Dendritic cell treated with granulocyte-macrophage colony-stimulating factor and Interleukin-4, amounts not matched to agents 40 ng/mL and 50 ng/mL, for 4 days (primary cell): ENCODE measurements at regions not wholly inside any gene's neighbourhood (a gene's known extent, or its start where the extent isn't known, plus 50 kb on each side); places are given as distances from the start of the nearest gene placed in this dataset.

Source experiments
- H3K27ac Mint-ChIP-seq: one replicate; pipeline ENCODE4 v1.8.0; 2022; ENCODE audit warnings: mild to moderate bottlenecking, mixed read lengths
- H3K27me3 Mint-ChIP-seq: one replicate; pipeline ENCODE4 v1.8.0; 2022; ENCODE audit warnings: mild to moderate bottlenecking, mixed read lengths
- H3K36me3 Mint-ChIP-seq: one replicate; pipeline ENCODE4 v1.8.0; 2022; ENCODE audit warnings: low read depth, mixed read lengths
- H3K4me1 Mint-ChIP-seq: one replicate; pipeline ENCODE4 v1.8.0; 2022; ENCODE audit warnings: low read depth, mixed read lengths
- H3K4me3 Mint-ChIP-seq: one replicate; pipeline ENCODE4 v1.8.0; 2022; ENCODE audit warnings: mild to moderate bottlenecking, moderate library complexity, mixed read lengths
- H3K9me3 Mint-ChIP-seq: one replicate; pipeline ENCODE4 v1.8.0; 2022; ENCODE audit warnings: mixed read lengths
- intact Hi-C: fragments of 100-400 bp; cut with micrococcal nuclease; formaldehyde crosslinking; loops from one replicate; pipeline ENCODE4 v1.15.0; 2022

DNA sequence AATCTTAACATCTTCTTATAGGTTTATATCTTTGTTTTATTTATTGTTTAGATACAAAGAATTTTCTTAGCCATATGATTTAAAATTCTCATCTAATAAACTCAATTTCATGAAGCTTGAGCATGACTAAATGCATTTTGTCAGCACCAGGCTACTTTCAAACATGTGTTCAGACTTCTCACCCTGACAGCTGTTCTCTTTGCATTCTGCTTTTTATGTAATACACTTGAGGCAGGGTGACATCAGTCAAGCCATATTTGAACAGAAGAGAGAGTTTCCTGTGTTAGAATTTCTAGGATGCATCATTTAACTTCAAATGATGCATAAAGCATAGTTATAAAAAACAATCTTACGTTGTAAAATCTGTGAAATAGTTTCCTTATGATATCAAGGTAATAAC, 1295.1 kb upstream of the PCDH20 start:
- Mint-ChIP-seq H3K4me3 (no peak overlapping the region), H3K27ac (no peak overlapping the region), H3K36me3 (no peaks in the 10 kb centered on the region), H3K9me3 (peaks cover 18% of the 10 kb centered on the region), H3K27me3 (no peaks in the 10 kb centered on the region), H3K4me1 (no peaks in the 10 kb centered on the region)
- intact Hi-C loops = no loop called here

DNA sequence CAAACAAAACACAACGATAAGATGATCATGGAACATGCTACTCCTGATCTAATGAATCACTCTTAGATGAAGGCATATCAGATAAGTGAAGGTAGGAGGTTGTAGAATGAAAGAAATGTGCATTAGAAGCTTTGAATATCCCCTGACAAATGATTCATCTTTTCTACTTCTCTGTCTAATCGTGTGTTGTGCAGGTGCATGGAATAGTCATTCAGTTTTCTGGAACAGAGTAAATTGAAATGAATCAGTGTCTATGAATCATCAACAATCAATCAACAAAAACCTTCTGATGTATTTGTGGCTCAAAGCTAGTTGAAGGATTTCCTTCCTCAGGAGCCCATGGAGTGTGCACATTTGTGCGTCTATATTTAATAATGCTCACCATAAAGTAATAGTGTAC, 1290.4 kb upstream of the PCDH20 start:
- no peak overlapping the region for H3K4me3 Mint-ChIP-seq
- peaks cover 5% of the 10 kb centered on the region for H3K9me3 Mint-ChIP-seq

DNA sequence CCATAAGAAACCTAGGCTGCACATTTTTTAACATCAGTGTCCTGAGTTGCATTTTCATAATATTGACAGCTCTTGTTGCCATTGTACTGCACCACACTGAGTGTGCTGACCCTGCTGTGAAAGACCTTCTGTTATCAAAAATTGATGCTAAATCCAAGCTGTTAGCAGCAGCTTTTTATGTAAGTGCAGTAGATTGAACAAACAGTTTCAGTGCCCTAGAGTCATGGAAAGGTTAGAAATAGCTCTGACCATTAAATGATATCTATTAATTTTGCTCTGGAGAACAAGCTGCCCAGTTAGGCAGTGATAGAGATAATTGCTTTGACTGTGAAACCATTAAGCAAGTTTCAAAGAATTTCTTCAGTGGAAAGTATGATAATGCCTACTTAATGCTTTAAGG, 1289.2 kb upstream of the PCDH20 start:
- H3K4me3 Mint-ChIP-seq = no peak overlapping the region
- no peak overlapping the region for H3K27ac Mint-ChIP-seq
- peaks cover 5% of the 10 kb centered on the region for H3K9me3 Mint-ChIP-seq
- H3K27me3 Mint-ChIP-seq = no peaks in the 10 kb centered on the region
- no peaks in the 10 kb centered on the region for H3K4me1 Mint-ChIP-seq
- intact Hi-C loops = no loop called here
- H3K36me3 Mint-ChIP-seq = no peaks in the 10 kb centered on the region

More for the DNA sequence above, 1290.4 kb upstream of the PCDH20 start:
- Mint-ChIP-seq H3K36me3 (no peaks in the 10 kb centered on the region), H3K27ac (no peak overlapping the region), H3K4me1 (no peaks in the 10 kb centered on the region), H3K27me3 (no peaks in the 10 kb centered on the region)
- intact Hi-C loops = no loop called here

DNA sequence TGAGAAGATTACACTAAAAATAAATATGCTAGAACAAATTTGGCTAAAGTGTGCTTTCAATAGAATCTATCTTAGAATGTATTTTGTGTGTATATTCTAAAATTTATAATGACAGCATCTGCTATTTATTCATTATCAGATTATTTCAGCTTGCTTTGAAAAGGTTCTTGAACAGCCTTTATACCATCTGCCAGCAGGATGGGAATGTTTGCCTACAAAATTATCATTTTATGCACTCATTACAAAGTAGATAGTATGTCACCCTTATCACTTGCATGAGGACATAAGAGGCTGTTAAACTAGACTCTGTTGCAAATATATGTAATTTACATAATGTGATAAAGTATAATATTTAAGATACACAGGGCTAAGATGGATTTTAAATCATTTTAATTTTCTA, 1286.9 kb upstream of the PCDH20 start:
- Mint-ChIP-seq H3K36me3 (no peaks in the 10 kb centered on the region), H3K4me3 (no peak overlapping the region), H3K4me1 (no peaks in the 10 kb centered on the region), H3K9me3 (no peaks in the 10 kb centered on the region), H3K27me3 (no peaks in the 10 kb centered on the region), H3K27ac (no peak overlapping the region)
- intact Hi-C loops = no loop called here

DNA sequence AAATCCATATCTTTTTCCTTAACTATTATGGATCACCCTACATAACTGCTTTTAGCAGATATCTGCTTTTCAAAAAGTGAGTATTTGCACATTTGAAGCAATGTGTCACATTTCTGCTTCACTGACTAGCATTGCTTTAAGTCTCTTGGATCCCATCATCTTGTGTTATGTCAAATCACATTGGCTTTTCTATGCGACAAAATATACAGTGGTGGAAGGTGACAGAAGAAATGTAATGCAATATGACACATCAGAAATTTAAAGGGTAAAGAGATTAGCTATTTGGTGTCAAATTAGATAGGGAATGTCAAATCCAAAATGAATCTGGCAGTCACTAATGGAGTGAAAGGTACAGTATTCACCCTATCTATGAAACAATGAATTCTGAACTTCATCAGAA, 1282.1 kb upstream of the PCDH20 start:
- no peaks in the 10 kb centered on the region for H3K4me1 Mint-ChIP-seq
- intact Hi-C loops = no loop called here
- no peak overlapping the region for H3K27ac Mint-ChIP-seq
- no peaks in the 10 kb centered on the region for H3K36me3 Mint-ChIP-seq
- H3K27me3 Mint-ChIP-seq = no peaks in the 10 kb centered on the region
- no peaks in the 10 kb centered on the region for H3K9me3 Mint-ChIP-seq
- no peak overlapping the region for H3K4me3 Mint-ChIP-seq

DNA sequence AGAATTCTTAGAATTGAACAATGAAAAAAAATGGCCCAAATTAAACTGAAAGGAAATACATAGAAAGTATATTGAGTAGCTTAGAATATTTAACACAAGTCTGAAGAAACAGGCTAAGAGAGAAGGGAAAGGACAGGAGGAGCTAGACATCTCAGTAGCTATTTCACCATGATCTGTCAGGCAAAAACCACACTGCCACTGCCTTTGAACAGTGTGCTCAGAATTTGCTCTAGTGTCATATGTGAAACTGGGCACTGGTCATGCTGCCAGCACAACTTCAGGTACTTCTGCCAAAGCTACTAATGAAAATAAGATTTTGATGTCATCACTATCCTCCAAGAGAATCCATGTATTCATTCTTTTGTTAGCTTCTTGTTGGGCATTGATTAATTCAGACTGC, 1280.8 kb upstream of the PCDH20 start:
- H3K4me3 Mint-ChIP-seq = no peak overlapping the region
- no peaks in the 10 kb centered on the region for H3K27me3 Mint-ChIP-seq
- no peaks in the 10 kb centered on the region for H3K36me3 Mint-ChIP-seq
- no peak overlapping the region for H3K27ac Mint-ChIP-seq
- intact Hi-C loops = no loop called here
- no peaks in the 10 kb centered on the region for H3K9me3 Mint-ChIP-seq
- H3K4me1 Mint-ChIP-seq = no peaks in the 10 kb centered on the region

DNA sequence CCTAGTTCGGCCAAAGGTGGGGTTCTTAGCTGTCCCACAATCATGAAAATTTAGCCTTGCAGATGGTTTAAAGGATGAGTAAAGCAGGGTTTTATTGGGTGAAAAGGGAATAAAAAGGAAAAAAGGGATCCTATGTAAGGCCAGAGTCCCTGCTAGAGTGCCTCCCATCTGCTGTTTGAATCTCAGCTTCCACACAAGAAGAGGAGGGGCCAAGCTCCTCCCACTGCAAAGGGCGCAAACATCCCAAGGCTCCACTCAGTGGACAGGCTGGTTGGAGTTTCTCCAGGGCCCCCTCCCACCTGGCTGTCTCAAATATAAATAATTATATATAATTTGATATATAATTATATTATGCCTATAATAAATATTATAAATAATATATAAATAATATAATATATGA, 1272.1 kb upstream of the PCDH20 start:
- Mint-ChIP-seq H3K27me3 (no peaks in the 10 kb centered on the region), H3K9me3 (no peaks in the 10 kb centered on the region), H3K27ac (no peak overlapping the region), H3K36me3 (no peaks in the 10 kb centered on the region), H3K4me3 (no peak overlapping the region), H3K4me1 (no peaks in the 10 kb centered on the region)
- intact Hi-C loops = no loop called here

DNA sequence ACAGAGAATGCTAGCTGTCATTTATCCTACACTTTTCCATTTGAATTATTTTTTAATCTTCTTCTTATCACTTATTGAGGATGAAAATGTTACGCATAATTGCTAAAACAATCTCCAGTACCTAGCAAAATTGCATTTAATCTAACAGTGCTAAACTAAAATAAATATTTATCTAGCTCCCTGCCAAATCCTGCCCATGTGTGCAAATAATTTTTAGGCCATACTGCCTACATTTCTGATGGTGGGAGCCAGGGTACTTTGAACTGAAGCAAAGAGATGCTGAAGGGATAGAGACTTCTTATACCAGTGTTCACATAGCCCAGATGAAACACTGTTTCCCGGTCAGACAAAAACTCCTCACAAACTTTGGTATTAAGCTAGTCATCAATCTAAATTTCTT, 1268.7 kb upstream of the PCDH20 start:
- Mint-ChIP-seq H3K27ac (no peak overlapping the region), H3K27me3 (no peaks in the 10 kb centered on the region), H3K4me1 (no peaks in the 10 kb centered on the region), H3K9me3 (peaks cover 9% of the 10 kb centered on the region), H3K4me3 (no peak overlapping the region), H3K36me3 (no peaks in the 10 kb centered on the region)
- intact Hi-C loops = no loop called here

DNA sequence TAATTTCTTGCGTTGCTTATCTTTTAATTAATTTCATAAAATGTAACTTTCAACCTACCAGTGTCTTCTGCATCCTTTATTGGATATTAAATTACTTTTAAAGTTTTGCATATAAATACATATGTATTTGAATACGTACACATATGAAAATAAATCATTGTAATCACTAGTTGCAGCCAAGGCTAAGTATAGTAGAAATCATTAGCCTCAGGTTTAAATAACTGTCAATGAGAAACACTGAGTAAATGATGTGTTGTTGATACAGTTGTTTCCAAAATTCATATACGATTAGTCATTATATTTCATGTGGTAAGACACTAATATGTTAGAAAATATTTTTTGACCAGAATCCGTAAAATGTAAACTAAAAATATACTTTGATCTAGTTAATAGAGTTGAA, 1267.1 kb upstream of the PCDH20 start:
- Mint-ChIP-seq H3K4me1 (no peaks in the 10 kb centered on the region), H3K36me3 (no peaks in the 10 kb centered on the region), H3K9me3 (peaks cover 19% of the 10 kb centered on the region), H3K27me3 (no peaks in the 10 kb centered on the region), H3K27ac (no peak overlapping the region), H3K4me3 (no peak overlapping the region)
- intact Hi-C loops = no loop called here

DNA sequence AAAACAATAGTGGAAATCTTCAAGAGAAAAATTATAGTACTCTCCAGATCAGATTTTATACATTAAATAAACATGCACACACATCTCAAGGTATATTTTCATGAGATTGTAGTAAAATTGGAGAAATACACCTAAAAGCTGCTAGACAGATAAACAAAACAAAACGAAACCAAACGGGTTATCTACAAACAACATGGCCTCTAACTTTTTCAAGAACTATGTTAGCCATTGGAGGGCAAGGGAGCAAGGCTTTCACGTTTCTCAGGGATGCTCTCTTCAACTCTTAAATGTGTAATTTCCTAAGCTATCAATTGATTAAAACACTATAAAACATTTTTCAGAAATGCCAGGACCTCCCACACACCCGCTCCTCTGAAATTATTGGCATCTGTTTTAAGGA, 1262.4 kb upstream of the PCDH20 start:
- intact Hi-C loops = no loop called here
- Mint-ChIP-seq H3K9me3 (peaks cover 19% of the 10 kb centered on the region), H3K27me3 (no peaks in the 10 kb centered on the region), H3K27ac (no peak overlapping the region), H3K4me3 (no peak overlapping the region), H3K36me3 (no peaks in the 10 kb centered on the region), H3K4me1 (no peaks in the 10 kb centered on the region)

DNA sequence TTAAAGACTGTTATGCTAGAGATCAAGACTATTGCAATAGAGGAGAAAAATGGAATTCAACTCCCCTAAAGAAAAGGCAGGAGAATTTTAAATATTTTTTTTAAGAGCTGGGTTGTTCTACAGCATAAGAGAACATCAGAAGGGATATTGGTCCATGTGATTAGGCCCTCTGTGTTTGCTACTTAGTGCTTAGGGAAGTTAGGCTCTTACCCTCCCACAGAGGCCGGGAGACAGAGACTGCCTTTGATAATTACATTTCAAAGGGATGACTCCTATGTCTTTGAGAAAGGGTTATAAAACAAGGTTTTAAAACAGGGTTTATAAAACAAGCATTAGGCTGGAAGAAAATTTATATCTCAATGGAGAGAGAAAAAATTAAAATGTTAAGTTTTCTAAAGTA, 1248.1 kb upstream of the PCDH20 start:
- H3K9me3 Mint-ChIP-seq = no peaks in the 10 kb centered on the region
- intact Hi-C loops = no loop called here
- no peaks in the 10 kb centered on the region for H3K36me3 Mint-ChIP-seq
- H3K4me1 Mint-ChIP-seq = no peaks in the 10 kb centered on the region
- H3K27ac Mint-ChIP-seq = no peak overlapping the region
- no peak overlapping the region for H3K4me3 Mint-ChIP-seq
- no peaks in the 10 kb centered on the region for H3K27me3 Mint-ChIP-seq

DNA sequence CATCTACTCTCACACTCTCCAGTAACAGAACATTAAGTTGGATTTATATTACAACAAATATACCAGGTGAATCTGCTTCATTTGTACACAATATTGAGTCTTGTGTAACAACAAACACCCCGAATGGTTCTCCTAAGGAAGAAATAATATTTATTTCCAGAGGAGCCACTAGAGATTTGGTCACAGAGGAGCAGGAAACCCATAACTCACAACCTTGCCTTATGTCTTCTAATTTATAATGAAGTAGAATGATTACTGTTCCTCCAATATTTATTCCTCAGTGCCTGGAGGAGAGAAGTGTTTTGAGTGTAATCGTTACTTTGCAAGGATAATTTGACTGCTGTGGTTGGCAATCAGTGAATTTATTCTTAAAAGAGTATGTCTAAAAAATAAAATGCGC, 1243.7 kb upstream of the PCDH20 start:
- no peak overlapping the region for H3K4me3 Mint-ChIP-seq
- no peaks in the 10 kb centered on the region for H3K4me1 Mint-ChIP-seq
- H3K27ac Mint-ChIP-seq = no peak overlapping the region
- H3K9me3 Mint-ChIP-seq = no peaks in the 10 kb centered on the region
- intact Hi-C loops = no loop called here
- H3K27me3 Mint-ChIP-seq = no peaks in the 10 kb centered on the region
- no peaks in the 10 kb centered on the region for H3K36me3 Mint-ChIP-seq

DNA sequence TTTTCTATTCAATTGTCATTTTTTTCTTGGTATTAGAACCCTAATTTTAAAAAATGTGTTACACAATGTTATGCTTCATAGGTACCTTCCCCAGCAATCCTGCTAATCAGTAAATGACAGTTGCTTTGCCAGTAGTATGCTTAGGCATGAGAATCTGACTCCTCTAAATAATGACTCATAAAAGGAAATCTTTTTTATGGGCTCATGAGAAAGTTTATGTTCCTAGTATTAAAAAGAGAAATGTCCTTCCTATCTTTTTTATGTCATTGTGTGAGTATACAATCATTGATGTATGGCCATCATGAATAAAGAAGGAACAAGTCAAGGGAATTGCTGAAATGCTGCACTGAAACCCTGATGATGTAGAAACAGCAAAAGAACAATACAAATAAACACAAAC, 1237.7 kb upstream of the PCDH20 start:
- Mint-ChIP-seq H3K4me1 (no peaks in the 10 kb centered on the region), H3K27me3 (no peaks in the 10 kb centered on the region), H3K36me3 (no peaks in the 10 kb centered on the region), H3K27ac (no peak overlapping the region), H3K9me3 (no peaks in the 10 kb centered on the region), H3K4me3 (no peak overlapping the region)
- intact Hi-C loops = no loop called here

DNA sequence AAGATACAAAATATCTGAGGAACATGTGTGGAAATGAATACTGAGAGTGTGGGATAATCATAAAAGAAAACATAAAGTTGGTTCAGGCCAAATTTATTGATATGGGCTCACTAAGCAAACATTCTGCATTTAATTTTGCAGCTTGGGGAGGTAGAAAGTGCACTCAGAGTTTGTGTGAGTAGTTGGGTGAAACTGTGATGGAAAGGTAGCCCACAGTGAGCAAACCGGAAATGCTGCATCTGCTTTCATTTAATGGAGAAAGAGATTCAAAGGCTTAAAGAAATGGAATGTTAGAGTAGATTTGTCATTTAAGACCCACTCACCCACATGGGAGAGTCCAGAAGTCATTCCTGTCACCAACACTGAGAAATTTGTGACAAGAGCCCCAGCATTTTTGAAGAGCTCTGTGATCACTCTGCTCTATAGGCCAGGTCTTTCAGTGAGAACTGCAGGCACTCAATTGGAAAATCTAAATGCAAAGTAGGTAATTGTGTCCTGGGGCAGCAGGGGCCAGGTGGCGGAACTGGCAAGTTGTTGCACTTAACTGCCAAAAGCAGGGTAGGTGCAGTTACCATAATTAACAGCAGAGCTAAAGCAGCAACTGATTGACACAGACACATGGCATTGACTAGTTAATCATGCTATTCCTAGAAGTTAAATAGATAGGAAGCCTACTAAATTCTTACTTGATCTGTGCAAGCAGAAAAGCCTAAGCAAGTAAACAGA, 1228.3 kb upstream of the PCDH20 start:
- no peaks in the 10 kb centered on the region for H3K27me3 Mint-ChIP-seq
- no peak overlapping the region for H3K27ac Mint-ChIP-seq
- intact Hi-C loops = no loop called here
- peaks cover 15% of the 10 kb centered on the region for H3K9me3 Mint-ChIP-seq
- H3K4me3 Mint-ChIP-seq = no peak overlapping the region
- H3K36me3 Mint-ChIP-seq = no peaks in the 10 kb centered on the region
- no peaks in the 10 kb centered on the region for H3K4me1 Mint-ChIP-seq

DNA sequence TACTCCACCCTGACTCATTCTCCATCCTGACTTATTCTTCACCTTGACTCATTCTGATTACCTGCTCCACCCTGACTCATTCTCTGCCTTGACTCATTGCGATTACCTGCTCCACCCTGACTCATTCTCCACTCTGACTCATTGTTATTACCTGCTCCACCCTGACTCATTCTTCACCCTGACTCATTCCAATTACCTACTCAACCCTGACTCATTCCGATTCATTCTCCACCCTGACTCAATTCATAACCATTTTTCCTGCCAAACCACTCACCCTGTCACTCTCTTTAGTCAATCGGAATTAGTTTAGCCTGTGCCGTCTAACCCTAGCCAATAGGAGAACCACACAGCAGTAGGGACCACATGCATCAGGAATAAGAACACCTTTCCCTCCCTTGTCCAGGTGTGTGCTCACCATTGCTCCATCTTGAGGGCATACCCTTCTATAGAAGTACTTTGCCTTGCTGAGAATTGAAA, 1227.4 kb upstream of the PCDH20 start:
- intact Hi-C loops = no loop called here
- no peaks in the 10 kb centered on the region for H3K36me3 Mint-ChIP-seq
- H3K4me1 Mint-ChIP-seq = no peaks in the 10 kb centered on the region
- no peak overlapping the region for H3K4me3 Mint-ChIP-seq
- no peak overlapping the region for H3K27ac Mint-ChIP-seq
- no peaks in the 10 kb centered on the region for H3K27me3 Mint-ChIP-seq
- peaks cover 15% of the 10 kb centered on the region for H3K9me3 Mint-ChIP-seq
